Stimulated activated CD8-positive, alpha-beta memory T cell treated with anti-CD3 and anti-CD28 coated beads, Interleukin-4, amount 100 ng/mL, for 48 hours (primary cell): ENCODE measurements at regions not wholly inside any gene's neighbourhood (a gene's known extent, or its start where the extent isn't known, plus 50 kb on each side); places are given as distances from the start of the nearest gene placed in this dataset.

ENCODE experiments used
- DNase-seq: peaks from one replicate; pipeline ENCODE4 v3.0.0-alpha.2; 2020

GRCh38 chr15:37794947-37795346 is 139.5 kb upstream of the TMCO5A start:
- DNase-seq: no peak

- DNase-seq: no peak
Measured at GRCh38 chr15:37801529-37801928, 132.9 kb upstream of the TMCO5A start.

GRCh38 chr15:37806808-37807207 is 127.6 kb upstream of the TMCO5A start:
- no peak for DNase-seq

- DNase-seq: no peak
Measured at GRCh38 chr15:37810381-37810780, 124.1 kb upstream of the TMCO5A start.

GRCh38 chr15:37813306-37813705 is 121.1 kb upstream of the TMCO5A start:
- DNase-seq: no peak

GRCh38 chr15:37814847-37815515 is 119.5 kb upstream of the TMCO5A start:
- DNase-seq: no peak

GRCh38 chr15:37818152-37818677 is 116.2 kb upstream of the TMCO5A start:
- no peak for DNase-seq

GRCh38 chr15:37819191-37819590 is 115.2 kb upstream of the TMCO5A start:
- no peak for DNase-seq

GRCh38 chr15:37820380-37821128 is 113.9 kb upstream of the TMCO5A start:
- no peak for DNase-seq

- DNase-seq: no peak
Measured at GRCh38 chr15:37823601-37824275, 110.7 kb upstream of the TMCO5A start.

- no peak for DNase-seq
Measured at GRCh38 chr15:37824717-37825382, 109.6 kb upstream of the TMCO5A start.

- no peak for DNase-seq
Measured at GRCh38 chr15:37837276-37837675, 97.2 kb upstream of the TMCO5A start.

GRCh38 chr15:37847776-37848175 is 86.7 kb upstream of the TMCO5A start:
- DNase-seq: no peak

GRCh38 chr15:37856109-37856508 is 78.3 kb upstream of the TMCO5A start:
- DNase-seq: no peak

GRCh38 chr15:37860896-37861295 is 73.5 kb upstream of the TMCO5A start:
- DNase-seq: no peak

GRCh38 chr15:37865687-37866086 is 68.8 kb upstream of the TMCO5A start:
- DNase-seq: no peak

- DNase-seq: no peak
Measured at GRCh38 chr15:37870711-37871110, 63.7 kb upstream of the TMCO5A start.

- DNase-seq: no peak
Measured at GRCh38 chr15:37872661-37873060, 61.8 kb upstream of the TMCO5A start.

GRCh38 chr15:37873336-37873735 is 61.1 kb upstream of the TMCO5A start:
- DNase-seq: no peak

- no peak for DNase-seq
Measured at GRCh38 chr15:37876900-37877299, 57.5 kb upstream of the TMCO5A start.

- no peak for DNase-seq
Measured at GRCh38 chr15:37877851-37878741, 56.3 kb upstream of the TMCO5A start.
